ENCODE measurements at regions not wholly inside any gene's neighbourhood (a gene's known extent, or its start where the extent isn't known, plus 50 kb on each side); places are given as distances from the start of the nearest gene placed in this dataset.

DNA sequence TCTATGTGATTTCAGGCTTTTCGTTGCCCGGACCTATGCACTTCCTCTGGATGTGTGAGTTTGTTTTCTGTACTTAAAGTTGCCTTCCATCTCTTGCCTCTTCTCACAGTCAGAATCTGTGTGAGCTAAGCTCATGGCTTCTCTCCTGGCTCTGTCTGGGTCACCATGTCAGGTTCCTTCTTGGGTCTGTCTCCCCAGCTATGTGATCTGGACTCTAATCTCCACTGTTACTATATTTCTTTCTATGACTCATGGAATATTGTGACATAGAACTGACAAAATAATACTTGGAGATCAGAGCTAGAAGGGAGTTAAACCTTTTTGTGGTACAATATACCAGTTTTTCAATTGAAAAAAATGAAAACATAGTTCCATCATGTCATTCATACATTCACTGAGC lies 172.7 kb upstream of the FGGY start:
- no peak for DNase-seq
- no peak for ATAC-seq

- DNase-seq = no peak
- ATAC-seq = peak; percentile 70
Observed at GRCh38 chr1:59125154-59125553, 171.7 kb upstream of the FGGY start.

GRCh38 chr1:59125676-59126320 lies 171.1 kb upstream of the FGGY start:
- ATAC-seq = peak; percentile 61
- DNase-seq = no peak

DNA sequence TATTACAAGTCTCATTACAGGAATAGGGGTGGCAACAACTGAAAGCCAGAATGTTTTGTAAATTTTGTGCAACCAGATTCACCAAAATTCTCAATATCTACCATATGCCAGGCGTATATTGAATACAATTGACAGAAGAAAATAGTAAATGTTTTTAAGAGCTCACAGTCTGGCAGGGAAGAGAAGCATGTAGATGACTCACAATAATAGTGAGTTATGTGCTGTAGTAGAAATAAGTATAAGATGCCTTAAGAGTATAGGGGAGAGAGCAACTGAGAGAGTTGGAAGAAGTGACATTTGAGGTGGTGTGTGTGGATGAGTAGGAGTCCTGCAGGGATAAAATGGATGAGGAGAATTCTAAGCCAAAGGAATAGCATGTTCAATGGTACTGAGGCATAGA lies 170.5 kb upstream of the FGGY start:
- ATAC-seq = no peak
- DNase-seq = no peak

GRCh38 chr1:59128239-59128736 lies 168.6 kb upstream of the FGGY start:
- DNase-seq = no peak

DNA sequence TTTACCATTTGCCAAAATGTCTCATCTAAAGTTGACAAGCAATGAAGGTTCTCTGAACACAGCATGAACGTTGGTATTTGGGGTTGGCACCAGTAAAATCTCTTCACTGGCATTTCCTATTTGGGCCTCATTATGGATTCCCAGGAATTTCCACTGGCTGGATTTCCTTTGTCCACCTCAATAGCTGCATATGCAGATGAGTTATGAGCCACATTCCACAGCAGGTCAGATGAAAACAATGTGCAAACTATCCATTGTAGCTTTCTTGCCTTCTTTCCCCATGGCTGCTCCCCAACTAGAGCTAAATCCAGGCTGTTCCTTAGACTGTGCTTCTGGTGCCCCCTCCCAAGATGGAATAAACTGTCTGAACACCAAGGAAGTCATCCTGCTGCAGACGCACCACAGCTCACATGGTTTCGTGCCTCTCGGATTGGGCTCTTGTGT lies 168.1 kb upstream of the FGGY start:
- ATAC-seq (no peak), DNase-seq (no peak)

More at GRCh38 chr1:59128239-59128736, 168.6 kb upstream of the FGGY start:
- no peak for ATAC-seq

DNA sequence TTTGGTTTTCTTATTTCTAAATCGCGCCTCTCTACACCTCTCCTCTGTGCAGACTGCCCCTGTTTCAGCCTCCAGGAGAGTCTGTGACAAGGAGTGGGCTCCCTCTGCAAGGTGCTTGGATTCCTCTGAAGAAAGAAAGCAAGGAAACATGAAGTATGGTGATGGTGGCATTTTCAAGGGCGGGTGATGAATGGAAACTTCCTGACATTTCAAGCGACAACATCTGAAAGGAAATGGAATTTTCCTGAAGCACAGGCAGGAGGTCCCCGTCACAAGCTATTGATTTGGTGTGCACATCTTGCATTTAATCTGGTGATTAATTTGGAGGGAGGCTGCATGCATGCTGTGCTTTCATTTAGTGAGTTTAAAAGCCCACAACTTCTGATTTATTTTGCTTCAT lies 164.6 kb upstream of the FGGY start:
- no peak for DNase-seq
- no peak for ATAC-seq

DNA sequence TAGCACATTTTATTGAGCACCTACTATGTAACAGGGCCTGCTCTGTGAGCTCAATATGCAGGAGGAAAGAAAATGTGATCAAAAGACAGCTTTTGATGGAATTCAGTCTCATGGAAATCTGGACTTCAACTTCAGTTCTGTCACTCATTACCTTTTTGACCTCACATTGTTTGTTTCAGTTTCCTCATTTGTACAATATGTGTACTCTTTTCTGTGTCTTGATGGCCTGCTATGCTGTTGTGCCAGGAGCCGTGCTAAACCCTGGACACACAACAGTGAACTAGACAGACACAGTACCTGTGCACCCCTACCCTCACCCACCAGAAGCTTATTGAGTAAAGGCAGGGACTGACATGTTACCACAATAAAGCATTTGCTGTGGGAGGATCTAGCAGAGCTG lies 162.9 kb upstream of the FGGY start:
- DNase-seq (no peak), ATAC-seq (no peak)

DNA sequence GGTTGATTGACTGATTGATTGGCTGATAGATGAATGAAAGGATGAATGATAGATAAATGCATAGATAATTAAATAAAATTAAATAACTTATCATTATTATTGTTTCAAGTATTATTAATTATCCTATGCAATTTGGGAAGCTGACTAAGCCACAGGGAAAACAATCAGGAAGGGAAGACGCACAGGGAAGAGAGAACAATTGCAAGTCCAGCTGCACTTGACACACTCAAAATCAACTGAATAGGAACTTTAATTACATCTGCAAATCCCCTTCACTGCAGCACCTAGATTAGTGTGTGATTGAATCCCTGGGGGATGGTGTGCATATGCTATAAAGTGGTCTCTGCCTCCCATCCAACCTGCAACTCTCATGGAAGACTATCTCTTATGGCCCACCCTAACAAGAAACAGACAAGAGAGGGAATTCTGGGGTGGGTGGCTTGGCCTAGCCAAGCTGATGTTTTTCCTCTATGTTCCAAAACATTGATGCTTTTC lies 161.1 kb upstream of the FGGY start:
- DNase-seq = no peak
- ATAC-seq = no peak

DNA sequence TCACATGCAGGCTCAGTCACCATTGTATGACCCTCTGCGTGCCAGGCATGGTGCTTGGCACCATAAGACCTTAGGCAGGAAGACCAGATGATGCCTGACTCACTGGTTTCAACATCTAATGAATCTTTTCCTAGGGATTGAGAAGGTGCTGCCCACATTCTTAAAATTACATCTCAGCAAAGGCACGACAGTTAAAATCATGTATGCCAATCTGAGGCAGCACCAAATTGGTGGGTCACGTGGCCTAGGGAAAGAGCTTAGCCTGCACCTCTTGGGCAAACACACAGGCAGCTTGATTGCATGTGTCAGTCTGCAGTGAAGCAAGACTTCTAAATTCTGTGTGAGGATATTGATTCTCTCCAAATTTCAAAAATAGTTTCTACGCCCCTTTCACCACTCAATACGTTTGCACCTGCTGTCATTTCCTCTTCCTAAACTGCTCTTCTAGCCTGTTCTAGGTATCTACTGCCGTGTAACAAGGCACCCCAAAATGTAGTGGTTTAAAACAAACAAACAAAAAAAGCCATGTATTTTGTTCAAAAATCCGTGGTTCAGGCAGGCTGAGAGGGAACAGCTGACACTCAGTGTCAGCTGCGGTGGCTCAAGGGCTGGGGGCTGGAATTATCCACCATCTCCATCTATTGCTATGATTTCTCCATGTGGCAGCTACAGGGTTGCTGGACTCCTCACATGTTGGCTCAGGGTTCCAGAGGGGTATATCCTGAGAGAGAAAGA lies 160.2 kb upstream of the FGGY start:
- no peak for ATAC-seq
- no peak for DNase-seq

DNA sequence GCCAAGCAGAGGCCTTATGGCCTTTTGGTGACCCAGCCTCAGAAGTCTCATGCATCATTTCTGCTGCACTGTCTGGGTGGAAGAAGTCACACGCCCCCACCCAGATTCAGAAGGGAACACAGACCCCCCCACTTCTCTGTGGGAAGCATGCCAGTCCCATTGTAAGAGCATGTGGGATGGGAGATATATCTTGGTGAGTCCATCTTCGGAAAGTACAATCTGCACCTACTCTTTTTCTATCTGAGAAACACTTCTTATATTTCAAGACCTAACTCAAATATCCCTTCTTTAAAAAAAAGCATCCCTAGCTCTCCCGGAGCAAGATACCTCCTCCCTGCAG lies 159.6 kb upstream of the FGGY start:
- ATAC-seq = no peak
- no peak for DNase-seq

DNA sequence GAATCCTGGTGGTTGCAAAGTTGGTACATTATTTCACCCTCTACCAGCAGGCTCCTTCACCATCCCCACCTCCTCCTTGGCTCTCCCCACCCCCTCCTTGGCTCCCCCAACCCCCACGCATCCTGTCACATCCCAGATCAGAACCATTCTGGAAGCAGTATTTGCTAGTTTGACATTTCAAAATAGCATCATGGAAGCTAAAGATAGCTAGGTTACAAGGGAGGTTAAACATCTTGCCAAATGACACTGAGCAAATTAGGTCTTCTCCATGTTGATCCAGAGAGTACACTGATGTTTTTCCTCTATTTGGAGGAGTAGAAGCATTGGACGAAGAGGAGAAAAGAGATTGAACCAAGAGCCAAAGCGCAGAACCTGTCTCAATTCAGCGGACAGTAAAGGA lies 158.9 kb upstream of the FGGY start:
- no peak for DNase-seq
- ATAC-seq = no peak

GRCh38 chr1:59138402-59138801 lies 158.5 kb upstream of the FGGY start:
- ATAC-seq = no peak

DNA sequence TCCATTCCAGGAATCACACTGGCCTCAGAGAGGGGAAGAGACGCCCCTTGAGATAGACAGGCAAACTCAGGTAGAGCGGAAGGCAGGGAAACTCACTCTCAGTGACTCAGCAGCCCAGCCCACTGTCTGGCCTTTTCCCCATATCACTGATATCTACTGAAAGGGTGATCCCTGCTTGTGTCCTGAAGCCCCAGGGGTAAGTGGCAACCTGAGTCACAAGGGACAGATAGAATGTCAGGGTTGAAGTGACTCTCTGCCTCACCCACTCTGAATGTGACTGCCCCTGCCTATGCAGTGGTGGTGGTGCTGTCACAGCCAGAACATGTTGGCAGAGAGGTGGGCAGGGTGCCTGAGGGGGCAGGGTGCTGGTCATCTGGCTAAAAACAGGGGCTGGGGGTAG lies 157.5 kb upstream of the FGGY start:
- DNase-seq (no peak), ATAC-seq (peak; percentile 74)

More at GRCh38 chr1:59138402-59138801, 158.5 kb upstream of the FGGY start:
- DNase-seq = no peak

- DNase-seq = no peak
- ATAC-seq = no peak
Observed at GRCh38 chr1:59141267-59141863, 155.5 kb upstream of the FGGY start.

- ATAC-seq (no peak), DNase-seq (no peak)
Observed at GRCh38 chr1:59142311-59143132, 154.4 kb upstream of the FGGY start.

DNA sequence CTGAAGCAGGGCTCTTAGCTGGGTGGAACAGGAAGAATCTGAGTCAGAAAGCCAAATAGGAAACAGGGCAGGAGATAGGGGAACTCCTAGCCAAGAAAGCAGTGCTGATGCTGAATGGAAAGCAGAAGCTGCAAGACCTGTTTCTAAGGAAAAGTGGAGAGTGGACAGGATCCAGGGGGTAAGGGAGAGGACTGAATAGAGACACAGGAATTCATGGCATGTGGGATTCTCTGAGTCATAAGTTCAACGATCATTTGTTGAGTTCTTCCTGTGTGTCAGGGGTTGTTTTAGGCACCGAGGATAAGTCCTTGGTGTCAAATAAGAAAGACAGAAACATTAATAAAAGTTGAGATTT lies 153.8 kb upstream of the FGGY start:
- no peak for DNase-seq
- no peak for ATAC-seq

DNA sequence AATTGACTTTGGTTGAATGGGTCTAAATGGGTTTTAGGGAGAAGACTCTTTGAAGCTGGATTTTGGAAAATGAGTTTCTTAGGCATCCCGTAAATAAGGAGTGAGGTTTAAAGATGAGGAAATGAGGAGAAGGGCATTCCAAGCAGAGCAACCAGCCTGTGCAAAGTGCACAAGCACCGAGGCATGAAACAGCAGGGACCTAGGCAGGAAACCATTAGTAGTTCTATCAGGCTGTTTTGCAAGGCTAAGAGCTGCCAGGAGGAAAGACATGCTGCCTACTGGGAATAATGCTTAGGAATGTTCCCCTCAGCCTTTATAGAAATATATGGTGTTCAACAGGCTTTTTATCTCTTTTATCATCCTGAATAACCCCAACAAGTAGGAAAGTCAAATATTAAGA lies 153.1 kb upstream of the FGGY start:
- DNase-seq (no peak), ATAC-seq (no peak)

- no peak for DNase-seq
- ATAC-seq = no peak
Observed at GRCh38 chr1:59144959-59145358, 151.9 kb upstream of the FGGY start.

DNA sequence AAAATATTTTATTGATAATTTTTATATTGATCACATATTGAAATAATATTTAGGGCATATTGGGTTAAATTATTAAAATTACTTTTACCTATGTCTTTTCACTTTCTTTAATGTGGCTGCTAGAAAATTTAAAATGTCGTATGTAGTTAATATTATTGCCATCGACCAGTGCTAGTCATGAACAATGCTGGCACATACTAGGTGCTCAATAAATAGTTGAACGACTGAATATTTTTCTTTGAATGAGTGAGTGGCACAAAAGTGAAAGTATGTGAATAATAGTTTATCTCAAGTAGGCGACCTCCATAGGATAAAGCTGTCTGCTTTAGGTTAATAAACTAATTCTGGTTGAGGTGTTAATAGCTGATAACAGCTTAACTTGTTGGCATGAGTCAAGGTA lies 150.8 kb upstream of the FGGY start:
- ATAC-seq = no peak
- no peak for DNase-seq

GRCh38 chr1:59146651-59147358 lies 150.1 kb upstream of the FGGY start:
- DNase-seq = peak; percentile 72
- ATAC-seq = peak; percentile 76

- DNase-seq (no peak), ATAC-seq (no peak)
Observed at GRCh38 chr1:59149435-59149834, 147.5 kb upstream of the FGGY start.

All from stimulated activated naive CD8-positive, alpha-beta T cell treated with anti-CD3 and anti-CD28 coated beads, Interleukin-15, Interleukin-2, amounts not matched to agents 100 U/mL and 50 U/mL, for 24 hours (primary cell).